ENCODE measurements at regions not wholly inside any gene's neighbourhood (a gene's known extent, or its start where the extent isn't known, plus 50 kb on each side); places are given as distances from the start of the nearest gene placed in this dataset.

GRCh38 chr2:67950018-67950417, 112.8 kb downstream of the C1D start:
- Mint-ChIP-seq H3K27me3 (no peaks in the 10 kb centered on the region), H3K9me3 (peaks cover 5% of the 10 kb centered on the region), H3K4me3 (no peak overlapping the region), H3K36me3 (no peaks in the 10 kb centered on the region), H3K4me1 (ENCODE audit: unreplicated experiment) (peaks cover 15% of the 10 kb centered on the region), H3K27ac (no peak overlapping the region)
- no peak for TF ChIP-seq CTCF (conservative IDR thresholded peaks at IDR 0.05)
- no peak for DNase-seq (ENCODE audit: extremely low spot score, unreplicated experiment)

GRCh38 chr2:67950919-67951318, 111.9 kb downstream of the C1D start:
- Mint-ChIP-seq H3K9me3 (peaks cover 5% of the 10 kb centered on the region), H3K27ac (no peak overlapping the region), H3K4me1 (ENCODE audit: unreplicated experiment) (peaks cover 24% of the 10 kb centered on the region)

GRCh38 chr2:67952066-67952465, 110.7 kb downstream of the C1D start:
- H3K4me3 Mint-ChIP-seq, result no peak overlapping the region
- DNase-seq (ENCODE audit: extremely low spot score, unreplicated experiment), result no peak
- peaks cover 5% of the 10 kb centered on the region for H3K9me3 Mint-ChIP-seq
- peaks cover 20% of the 10 kb centered on the region for H3K4me1 Mint-ChIP-seq (ENCODE audit: unreplicated experiment)
- H3K27ac Mint-ChIP-seq, result no peak overlapping the region
- H3K27me3 Mint-ChIP-seq, result no peaks in the 10 kb centered on the region
- H3K36me3 Mint-ChIP-seq, result no peaks in the 10 kb centered on the region
- TF ChIP-seq CTCF (conservative IDR thresholded peaks at IDR 0.05), result no peak

More at GRCh38 chr2:67950919-67951318, 111.9 kb downstream of the C1D start:
- H3K27me3 Mint-ChIP-seq, result no peaks in the 10 kb centered on the region
- DNase-seq (ENCODE audit: extremely low spot score, unreplicated experiment), result no peak
- H3K36me3 Mint-ChIP-seq, result no peaks in the 10 kb centered on the region
- H3K4me3 Mint-ChIP-seq, result no peak overlapping the region
- TF ChIP-seq CTCF (conservative IDR thresholded peaks at IDR 0.05), result no peak

GRCh38 chr2:67954093-67954748, 108.6 kb downstream of the C1D start:
- no peak overlapping the region for H3K27ac Mint-ChIP-seq
- no peak overlapping the region for H3K4me3 Mint-ChIP-seq
- no peaks in the 10 kb centered on the region for H3K27me3 Mint-ChIP-seq
- peaks cover 10% of the 10 kb centered on the region for H3K9me3 Mint-ChIP-seq
- no peak for DNase-seq (ENCODE audit: extremely low spot score, unreplicated experiment)
- TF ChIP-seq CTCF (conservative IDR thresholded peaks at IDR 0.05), result no peak
- H3K36me3 Mint-ChIP-seq, result no peaks in the 10 kb centered on the region
- peaks cover 20% of the 10 kb centered on the region for H3K4me1 Mint-ChIP-seq (ENCODE audit: unreplicated experiment)

- H3K4me1 Mint-ChIP-seq (ENCODE audit: unreplicated experiment), result peaks cover 19% of the 10 kb centered on the region
- H3K27ac Mint-ChIP-seq, result peak overlapping the region; percentile 42
- H3K36me3 Mint-ChIP-seq, result peaks cover 6% of the 10 kb centered on the region
- TF ChIP-seq CTCF (conservative IDR thresholded peaks at IDR 0.05), result no peak
- H3K9me3 Mint-ChIP-seq, result peaks cover 7% of the 10 kb centered on the region
- DNase-seq (ENCODE audit: extremely low spot score, unreplicated experiment), result no peak
- H3K4me3 Mint-ChIP-seq, result no peak overlapping the region
- H3K27me3 Mint-ChIP-seq, result peaks cover 4% of the 10 kb centered on the region
Observed at GRCh38 chr2:67955748-67956603, 106.8 kb downstream of the C1D start.

Measured in type B pancreatic cell (in vitro differentiated cells).